ENCODE measurements at regions not wholly inside any gene's neighbourhood (a gene's known extent, or its start where the extent isn't known, plus 50 kb on each side); places are given as distances from the start of the nearest gene placed in this dataset.

DNA sequence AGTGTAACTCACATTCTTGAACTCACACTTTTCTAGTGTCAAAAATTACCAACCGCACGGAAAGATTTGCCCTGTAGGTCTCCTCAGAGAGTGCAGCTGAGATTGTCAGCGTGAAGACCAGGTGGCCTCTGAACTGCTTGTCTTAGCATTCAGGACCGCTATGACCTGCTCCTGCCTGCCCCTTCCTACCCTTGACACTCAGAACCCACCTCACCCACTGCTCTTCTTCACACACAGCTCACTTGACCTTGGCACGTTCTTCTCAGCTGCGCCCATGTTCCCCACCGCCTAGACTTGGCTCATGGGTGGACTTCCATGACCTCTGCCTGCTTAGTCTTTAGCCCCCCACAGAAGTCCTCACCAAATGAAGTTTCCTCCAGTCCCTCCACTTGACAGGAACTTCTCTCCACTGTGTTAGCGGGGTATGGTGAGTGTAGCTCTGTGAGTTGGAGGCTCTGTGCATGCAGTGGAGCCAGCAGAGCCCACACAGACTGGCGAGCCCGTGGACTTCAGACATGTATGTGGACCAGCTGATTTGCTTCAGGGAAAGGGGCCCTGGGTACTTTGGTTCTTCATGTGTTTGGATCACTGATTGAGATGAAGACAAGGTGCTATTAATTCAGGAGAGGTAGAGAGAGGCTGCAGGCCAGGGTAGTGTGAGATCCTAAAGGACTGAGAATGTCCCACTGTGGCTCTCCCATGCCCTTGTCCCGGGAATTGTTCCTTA lies 221.3 kb downstream of the OPA1 start:
- H3K9ac ChIP-seq (ENCODE audit: low read length): no peak overlapping the region
- H2AFZ ChIP-seq (ENCODE audit: low read depth, low read length, poor library complexity, severe bottlenecking): no peak overlapping the region
- no peaks in the 10 kb centered on the region for H4K20me1 ChIP-seq (ENCODE audit: insufficient read depth)
- ATAC-seq: no peak
- no peaks in the 10 kb centered on the region for H3K4me1 ChIP-seq (ENCODE audit: control insufficient read depth in 1 of 2, insufficient read depth in 2 of 2, low read length in 2 of 2)
- H3K27ac ChIP-seq (ENCODE audit: low read depth, low read length): no peak overlapping the region
- H3K9me2 ChIP-seq (ENCODE audit: insufficient read depth): no peaks in the 10 kb centered on the region
- H3K4me3 ChIP-seq (replicated peaks in 1 of 2; ENCODE audit: low read depth in 1 of 2, low read length in 2 of 2): no peak overlapping the region
- H3K27me3 ChIP-seq (ENCODE audit: insufficient read depth, low read length): no peaks in the 10 kb centered on the region
- H3K4me2 ChIP-seq (ENCODE audit: low read length): no peak overlapping the region
- ChIA-PET RAD21 (ENCODE audit: low non-redundant PET in 1 of 2, low total read pairs in 2 of 2, uncharacterized antibody in 2 of 2, unreplicated experiment in 2 of 2) (no interaction called here), CTCF (no interaction called here), POLR2A (no interaction called here)
- DNase-seq (ENCODE audit: low read depth, low spot score): no peak
- no TSS peak for BruUV-seq (replicated peaks)
- H3K36me3 ChIP-seq (ENCODE audit: control insufficient read depth in 1 of 2, insufficient read depth in 2 of 2, low read length in 2 of 2): no peaks in the 10 kb centered on the region
- intact Hi-C loops (cut with micrococcal nuclease): no loop called here
- no peaks in the 10 kb centered on the region for H3K79me2 ChIP-seq (ENCODE audit: insufficient read depth, low read length)
- no peak for TF ChIP-seq ELF1 (IDR thresholded peaks at IDR 0.05; ENCODE audit: borderline replicate concordance, low read depth)
- no peak for TF ChIP-seq POLR2AphosphoS5 (IDR thresholded peaks at IDR 0.05; ENCODE audit: low read depth, low read length)
- TF ChIP-seq TCF7L2 (IDR thresholded peaks at IDR 0.05; ENCODE audit: borderline replicate concordance, extremely low read depth, insufficient read depth, insufficient read length): no peak
- TF ChIP-seq, protein P1, sequence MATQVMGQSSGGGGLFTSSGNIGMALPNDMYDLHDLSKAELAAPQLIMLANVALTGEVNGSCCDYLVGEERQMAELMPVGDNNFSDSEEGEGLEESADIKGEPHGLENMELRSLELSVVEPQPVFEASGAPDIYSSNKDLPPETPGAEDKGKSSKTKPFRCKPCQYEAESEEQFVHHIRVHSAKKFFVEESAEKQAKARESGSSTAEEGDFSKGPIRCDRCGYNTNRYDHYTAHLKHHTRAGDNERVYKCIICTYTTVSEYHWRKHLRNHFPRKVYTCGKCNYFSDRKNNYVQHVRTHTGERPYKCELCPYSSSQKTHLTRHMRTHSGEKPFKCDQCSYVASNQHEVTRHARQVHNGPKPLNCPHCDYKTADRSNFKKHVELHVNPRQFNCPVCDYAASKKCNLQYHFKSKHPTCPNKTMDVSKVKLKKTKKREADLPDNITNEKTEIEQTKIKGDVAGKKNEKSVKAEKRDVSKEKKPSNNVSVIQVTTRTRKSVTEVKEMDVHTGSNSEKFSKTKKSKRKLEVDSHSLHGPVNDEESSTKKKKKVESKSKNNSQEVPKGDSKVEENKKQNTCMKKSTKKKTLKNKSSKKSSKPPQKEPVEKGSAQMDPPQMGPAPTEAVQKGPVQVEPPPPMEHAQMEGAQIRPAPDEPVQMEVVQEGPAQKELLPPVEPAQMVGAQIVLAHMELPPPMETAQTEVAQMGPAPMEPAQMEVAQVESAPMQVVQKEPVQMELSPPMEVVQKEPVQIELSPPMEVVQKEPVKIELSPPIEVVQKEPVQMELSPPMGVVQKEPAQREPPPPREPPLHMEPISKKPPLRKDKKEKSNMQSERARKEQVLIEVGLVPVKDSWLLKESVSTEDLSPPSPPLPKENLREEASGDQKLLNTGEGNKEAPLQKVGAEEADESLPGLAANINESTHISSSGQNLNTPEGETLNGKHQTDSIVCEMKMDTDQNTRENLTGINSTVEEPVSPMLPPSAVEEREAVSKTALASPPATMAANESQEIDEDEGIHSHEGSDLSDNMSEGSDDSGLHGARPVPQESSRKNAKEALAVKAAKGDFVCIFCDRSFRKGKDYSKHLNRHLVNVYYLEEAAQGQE (IDR thresholded peaks at IDR 0.05; ENCODE audit: low read depth): no peak
- TF ChIP-seq YY1 (IDR thresholded peaks at IDR 0.05; ENCODE audit: extremely low read depth, insufficient replicate concordance, low read depth, low read length): no peak
- TF ChIP-seq, protein P2, sequence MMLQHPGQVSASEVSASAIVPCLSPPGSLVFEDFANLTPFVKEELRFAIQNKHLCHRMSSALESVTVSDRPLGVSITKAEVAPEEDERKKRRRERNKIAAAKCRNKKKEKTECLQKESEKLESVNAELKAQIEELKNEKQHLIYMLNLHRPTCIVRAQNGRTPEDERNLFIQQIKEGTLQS (IDR thresholded peaks at IDR 0.05): no peak
- no peaks in the 10 kb centered on the region for H3K9me3 ChIP-seq (ENCODE audit: control insufficient read depth in 1 of 2, insufficient read depth in 1 of 2, low read depth in 1 of 2, low read length in 2 of 2)
